GM18951 (cell line): ENCODE measurements at regions not wholly inside any gene's neighbourhood (a gene's known extent, or its start where the extent isn't known, plus 50 kb on each side); places are given as distances from the start of the nearest gene placed in this dataset.

ENCODE experiments used
- POLR2A ChIP-seq: IDR thresholded peaks from 4 replicates; pipeline ENCODE4 v1.6.1; 2011; ENCODE audit warnings: mild to moderate bottlenecking; ENCODE audit not compliant: insufficient read length, insufficient read depth; ENCODE audit errors: extremely low read depth
- in situ Hi-C: fragments of 300-500 bp; cut with MboI; formaldehyde crosslinking; loops from one replicate; pipeline ENCODE4 v1.12.0; 2022; ENCODE audit warnings: low sequenced_read_pairs, mixed read lengths, inconsistent platforms; ENCODE audit not compliant: unreplicated experiment

DNA sequence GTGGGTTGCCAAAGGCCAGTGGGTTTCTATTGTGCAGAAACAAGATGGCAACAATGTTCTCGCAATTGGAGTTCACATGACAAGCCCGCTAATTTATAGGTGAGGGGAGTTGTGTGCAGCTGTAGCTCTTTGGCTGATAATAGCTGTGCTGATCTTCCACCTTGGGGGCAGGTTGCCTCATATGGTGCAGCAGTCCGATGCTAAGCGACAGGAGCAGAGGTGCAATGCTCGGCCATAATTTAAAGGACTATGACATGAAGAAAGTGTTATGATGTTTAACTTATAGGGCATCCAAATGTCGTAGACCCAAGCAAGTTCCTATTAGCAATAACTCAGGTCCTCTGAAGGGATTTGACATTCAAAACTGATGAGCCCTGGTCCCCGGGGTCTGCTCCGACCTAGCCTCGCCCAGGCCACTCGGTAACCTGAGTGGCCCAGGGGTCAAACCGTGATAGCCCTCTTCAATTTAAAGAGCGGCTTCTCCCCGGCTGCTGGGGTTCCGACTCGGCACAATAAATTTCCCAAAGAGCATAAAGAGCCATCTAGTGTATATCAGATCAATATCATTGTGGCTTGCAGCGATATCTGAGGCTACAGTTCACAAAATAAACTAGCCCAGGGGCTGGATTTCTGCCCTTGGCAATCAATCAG, 724.0 kb downstream of the IRX1 start:
- in situ Hi-C loops: no loop called here
- TF ChIP-seq POLR2A: no peak

DNA sequence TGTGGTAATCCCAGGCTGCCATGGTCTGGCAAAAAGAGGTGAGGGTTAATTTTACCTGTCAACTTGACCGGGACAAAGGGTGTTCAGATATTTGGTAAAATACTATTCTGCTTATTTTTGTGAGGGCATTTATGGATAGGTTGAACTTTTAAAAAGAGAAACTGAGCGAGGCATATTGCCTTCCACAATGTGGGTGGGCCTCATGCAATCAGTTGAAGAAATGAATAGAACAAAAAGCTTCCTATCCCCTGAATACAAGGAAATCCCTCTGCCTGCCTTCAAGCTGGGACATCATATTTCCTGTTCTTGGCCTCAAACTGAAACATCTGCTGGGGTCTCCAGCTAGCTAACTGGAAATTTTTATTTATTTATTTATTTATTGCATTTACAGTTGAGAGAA, 734.7 kb downstream of the IRX1 start:
- no peak for TF ChIP-seq POLR2A

GRCh38 chr5:4335078-4335477, 739.4 kb downstream of the IRX1 start:
- TF ChIP-seq POLR2A: no peak
- in situ Hi-C loops: no loop called here

More for the DNA sequence above, 734.7 kb downstream of the IRX1 start:
- in situ Hi-C loops: no loop called here

GRCh38 chr5:4337519-4337918, 741.9 kb downstream of the IRX1 start:
- no peak for TF ChIP-seq POLR2A
- in situ Hi-C loops: no loop called here

- TF ChIP-seq POLR2A: no peak
- in situ Hi-C loops: no loop called here
These were observed 744.3 kb downstream of the IRX1 start for GRCh38 chr5:4339949-4340348.

DNA sequence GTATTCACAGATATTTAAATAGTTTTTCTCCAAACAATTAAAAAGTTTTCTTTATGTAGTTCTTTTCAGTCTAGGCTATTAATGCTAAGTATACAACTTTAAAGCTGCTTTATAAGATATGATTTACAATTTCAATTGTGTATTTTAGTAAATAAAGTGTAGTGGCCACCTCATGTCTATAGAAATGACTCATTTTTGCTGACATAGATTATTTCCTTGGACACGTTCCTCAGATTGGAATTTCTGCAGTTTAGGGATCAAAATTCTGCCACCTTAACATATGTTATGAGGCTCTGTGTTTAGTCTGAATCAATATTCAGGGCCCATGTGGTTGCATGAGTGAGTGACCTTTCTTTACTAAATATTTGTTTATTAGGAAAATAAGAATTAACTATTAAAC, 750.2 kb downstream of the IRX1 start:
- TF ChIP-seq POLR2A: no peak
- in situ Hi-C loops: no loop called here

- no peak for TF ChIP-seq POLR2A
- in situ Hi-C loops: no loop called here
These were observed 752.8 kb downstream of the IRX1 start for GRCh38 chr5:4348423-4348822.

DNA sequence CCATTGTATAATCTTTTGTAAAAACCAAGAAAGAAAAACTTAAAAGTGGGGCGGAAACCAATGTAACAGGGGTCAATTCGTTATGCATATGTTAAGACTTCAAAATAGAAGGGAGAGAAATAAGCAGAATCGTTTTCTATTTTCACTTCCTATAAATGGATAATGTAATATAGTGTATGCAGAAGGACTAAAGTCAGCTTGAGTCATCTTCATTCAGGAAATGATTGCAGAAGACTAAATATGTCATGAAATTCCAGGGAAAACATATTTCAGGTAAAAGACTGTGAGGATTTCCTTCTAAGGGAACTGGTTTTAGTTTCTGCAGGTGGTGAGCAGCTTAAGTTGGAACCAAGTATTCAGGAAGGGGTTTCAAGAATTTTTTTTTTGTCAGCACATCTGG, 753.3 kb downstream of the IRX1 start:
- in situ Hi-C loops: no loop called here
- TF ChIP-seq POLR2A: no peak

DNA sequence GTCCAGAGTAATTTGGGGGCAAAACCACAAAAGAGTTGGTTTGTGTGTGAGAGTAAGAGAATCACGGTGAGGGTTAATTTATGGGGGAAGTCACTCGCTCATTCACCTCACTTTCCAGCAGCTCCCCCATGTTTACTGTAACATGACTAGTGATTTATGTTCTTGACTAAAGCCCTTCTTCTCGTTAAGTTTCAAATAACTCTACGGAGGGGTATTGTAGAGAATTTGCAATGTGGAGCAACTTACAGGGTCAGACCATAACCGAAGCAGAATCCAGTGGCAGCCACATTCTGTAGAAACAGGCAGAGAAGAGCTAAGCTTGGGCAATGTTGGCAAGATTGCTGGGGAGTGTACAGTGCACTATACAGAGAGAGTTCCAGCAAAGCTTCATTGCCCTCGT, 760.6 kb downstream of the IRX1 start:
- in situ Hi-C loops: no loop called here
- TF ChIP-seq POLR2A: no peak

GRCh38 chr5:4359847-4360246, 764.2 kb downstream of the IRX1 start:
- in situ Hi-C loops: no loop called here
- TF ChIP-seq POLR2A: no peak

DNA sequence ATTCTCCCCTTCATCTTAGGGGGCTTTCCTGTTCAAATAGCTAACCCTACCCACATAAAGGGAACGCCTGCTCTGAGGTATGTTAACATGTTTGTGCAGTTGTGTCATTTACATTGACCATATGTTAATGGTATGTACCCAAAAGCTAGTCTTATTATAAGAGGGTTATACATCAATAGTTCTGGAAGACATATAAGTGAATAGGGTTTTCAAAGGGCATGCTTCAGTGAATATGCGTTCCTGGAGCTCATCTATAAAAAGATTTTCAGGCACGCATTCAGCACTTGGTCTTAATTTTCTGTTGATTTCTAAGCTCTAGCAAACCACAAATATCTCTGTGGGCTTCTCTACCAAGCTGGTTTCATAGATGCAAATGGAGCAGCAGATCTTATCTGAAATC, 766.1 kb downstream of the IRX1 start:
- no peak for TF ChIP-seq POLR2A
- in situ Hi-C loops: no loop called here

DNA sequence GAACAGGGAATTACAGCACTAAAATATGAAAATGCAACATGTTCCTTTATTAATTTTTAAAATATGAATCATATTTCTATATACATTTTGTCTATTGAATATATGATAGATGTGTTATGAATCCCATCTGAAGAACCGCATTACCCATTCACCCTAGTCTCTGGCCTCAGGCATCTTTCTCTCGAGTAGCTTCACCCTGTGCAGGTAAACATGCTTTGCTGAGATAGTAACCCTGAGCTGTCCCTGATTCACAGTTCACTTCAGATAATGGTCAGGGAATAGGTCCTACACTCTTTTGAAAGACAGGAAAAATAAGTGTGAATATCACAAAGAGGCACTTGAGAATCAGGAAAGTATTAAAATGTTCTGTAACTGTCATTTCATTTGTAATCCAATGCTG, 766.8 kb downstream of the IRX1 start:
- TF ChIP-seq POLR2A: no peak
- in situ Hi-C loops: no loop called here

DNA sequence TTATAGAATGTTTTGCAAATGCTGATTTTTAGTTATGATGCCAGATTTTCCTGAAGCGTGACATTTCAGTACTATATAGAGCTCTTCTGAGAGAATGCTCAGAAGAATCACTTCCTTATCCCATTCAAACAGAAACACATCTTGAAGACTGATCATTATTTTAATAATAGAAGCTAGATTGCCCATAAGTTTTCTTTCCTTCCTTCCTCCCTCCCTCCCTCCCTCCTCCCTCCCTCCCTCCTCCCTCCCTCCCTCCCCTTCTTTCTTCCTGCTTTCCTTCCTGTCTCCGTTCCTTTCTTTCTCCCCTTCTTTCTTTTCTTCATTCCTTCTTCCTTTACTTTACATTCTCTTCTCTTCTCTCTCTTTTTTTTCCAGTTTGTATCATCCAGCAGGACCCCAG, 767.4 kb downstream of the IRX1 start:
- TF ChIP-seq POLR2A: no peak
- in situ Hi-C loops: no loop called here

DNA sequence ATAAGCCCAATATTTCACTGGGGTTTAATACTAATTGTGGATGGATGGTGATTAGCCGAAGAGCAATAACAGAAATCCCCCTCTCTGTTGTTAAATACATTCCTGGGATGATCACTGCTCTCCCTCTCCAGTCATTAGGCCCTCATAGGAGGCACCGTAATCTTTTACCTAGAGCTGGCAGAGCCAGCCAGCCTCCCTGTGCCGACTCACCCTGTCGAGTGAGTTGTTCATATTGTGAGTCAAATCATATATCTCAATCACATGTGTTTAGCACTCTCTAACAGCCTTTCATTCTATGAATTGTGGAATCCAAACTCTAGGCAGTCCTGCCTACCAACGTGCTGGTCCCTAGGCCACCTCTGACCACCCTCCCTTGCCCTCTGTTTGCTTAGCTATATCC, 771.0 kb downstream of the IRX1 start:
- in situ Hi-C loops: no loop called here

GRCh38 chr5:4370218-4370617, 769.9 kb upstream of the ADAMTS16 start:
- in situ Hi-C loops: no loop called here

More for the DNA sequence above, 771.0 kb downstream of the IRX1 start:
- no peak for TF ChIP-seq POLR2A

More at GRCh38 chr5:4370218-4370617, 769.9 kb upstream of the ADAMTS16 start:
- no peak for TF ChIP-seq POLR2A
